ENCODE measurements at regions not wholly inside any gene's neighbourhood (a gene's known extent, or its start where the extent isn't known, plus 50 kb on each side); places are given as distances from the start of the nearest gene placed in this dataset.
"Not testable (repeated sequence)": the region's sequence is repeated elsewhere in the genome, so short reads cannot be mapped to it uniquely, and the experiment has no call there.

- no peak for TF ChIP-seq CTCF (IDR thresholded peaks at IDR 0.05; ENCODE audit: low read depth, low read length)
- DNase-seq (ENCODE audit: low read depth, low spot score), result no peak
- H3K4me3 ChIP-seq (ENCODE audit: low read depth, low read length), result no peak overlapping the region
- in situ Hi-C loops (cut with HindIII; ENCODE audit: low sequenced_read_pairs), result no loop called here
These were observed 77.8 kb upstream of the ZNF462 start for GRCh38 chr9:106785200-106785599.

- in situ Hi-C loops (cut with HindIII; ENCODE audit: low sequenced_read_pairs); DNase-seq (ENCODE audit: low read depth, low spot score); H3K4me3 ChIP-seq (ENCODE audit: low read depth, low read length): not testable (repeated sequence)
These were observed 74.9 kb upstream of the ZNF462 start for GRCh38 chr9:106788021-106788420.

GRCh38 chr9:106795031-106795430, 67.9 kb upstream of the ZNF462 start:
- TF ChIP-seq CTCF (IDR thresholded peaks at IDR 0.05; ENCODE audit: low read depth, low read length), result no peak
- in situ Hi-C loops (cut with HindIII; ENCODE audit: low sequenced_read_pairs), result no loop called here
- no peak overlapping the region for H3K4me3 ChIP-seq (ENCODE audit: low read depth, low read length)
- DNase-seq (ENCODE audit: low read depth, low spot score), result no peak

GRCh38 chr9:106796771-106797170, 66.2 kb upstream of the ZNF462 start:
- H3K4me3 ChIP-seq (ENCODE audit: low read depth, low read length), result no peak overlapping the region
- TF ChIP-seq CTCF (IDR thresholded peaks at IDR 0.05; ENCODE audit: low read depth, low read length), result no peak
- in situ Hi-C loops (cut with HindIII; ENCODE audit: low sequenced_read_pairs), result no loop called here
- no peak for DNase-seq (ENCODE audit: low read depth, low spot score)

GRCh38 chr9:106797299-106797698, 65.7 kb upstream of the ZNF462 start:
- no peak for TF ChIP-seq CTCF (IDR thresholded peaks at IDR 0.05; ENCODE audit: low read depth, low read length)
- DNase-seq (ENCODE audit: low read depth, low spot score), result peak; percentile 34
- in situ Hi-C loops (cut with HindIII; ENCODE audit: low sequenced_read_pairs), result no loop called here
- no peak overlapping the region for H3K4me3 ChIP-seq (ENCODE audit: low read depth, low read length)

- in situ Hi-C loops (cut with HindIII; ENCODE audit: low sequenced_read_pairs), result no loop called here
- TF ChIP-seq CTCF (IDR thresholded peaks at IDR 0.05; ENCODE audit: low read depth, low read length), result no peak
- DNase-seq (ENCODE audit: low read depth, low spot score), result no peak
- no peak overlapping the region for H3K4me3 ChIP-seq (ENCODE audit: low read depth, low read length)
These were observed 64.8 kb upstream of the ZNF462 start for GRCh38 chr9:106798016-106798799.

GRCh38 chr9:106799152-106799551, 63.8 kb upstream of the ZNF462 start:
- no peak overlapping the region for H3K4me3 ChIP-seq (ENCODE audit: low read depth, low read length)
- TF ChIP-seq CTCF (IDR thresholded peaks at IDR 0.05; ENCODE audit: low read depth, low read length), result no peak
- peak; percentile 85 for DNase-seq (ENCODE audit: low read depth, low spot score)
- in situ Hi-C loops (cut with HindIII; ENCODE audit: low sequenced_read_pairs), result no loop called here

Measured in astrocyte of the spinal cord (primary cell).